ENCODE measurements at regions not wholly inside any gene's neighbourhood (a gene's known extent, or its start where the extent isn't known, plus 50 kb on each side); places are given as distances from the start of the nearest gene placed in this dataset.

- CTCF ChIA-PET: no interaction called here
- no peaks in the 10 kb centered on the region for H3K36me3 ChIP-seq (ENCODE audit: insufficient read depth, low read length)
- no peak for ATAC-seq (ENCODE audit: poor library complexity)
Measured at GRCh38 chr7:81638198-81638597, 131.6 kb downstream of the HGF start.

GRCh38 chr7:81637534-81637933 is 132.3 kb downstream of the HGF start:
- Mint-ChIP-seq H3K27me3 (no peaks in the 10 kb centered on the region), H3K4me3 (no peak overlapping the region), H3K27ac (no peak overlapping the region), H3K9me3 (no peaks in the 10 kb centered on the region), H3K36me3 (ENCODE audit: low read depth) (no peaks in the 10 kb centered on the region), H3K4me1 (ENCODE audit: low read depth) (no peaks in the 10 kb centered on the region)
- no peak for DNase-seq
- H3K36me3 ChIP-seq (ENCODE audit: insufficient read depth, low read length): no peaks in the 10 kb centered on the region
- ChIA-PET CTCF (no interaction called here), POLR2A (no interaction called here)
- H3K27me3 ChIP-seq (ENCODE audit: control insufficient read depth in 1 of 2, insufficient read depth in 2 of 2, low read length in 2 of 2): no peaks in the 10 kb centered on the region
- H3K4me1 ChIP-seq (ENCODE audit: insufficient read depth, low read length): no peaks in the 10 kb centered on the region
- intact Hi-C loops (cut with DNase I, micrococcal nuclease): no loop called here
- no peak overlapping the region for H3K27ac ChIP-seq (ENCODE audit: low read depth in 1 of 2, low read length in 2 of 2)
- H3K4me3 ChIP-seq (ENCODE audit: low read length): no peak overlapping the region
- H3K9me3 ChIP-seq (ENCODE audit: control insufficient read depth in 1 of 2, insufficient read depth in 1 of 2, low read length in 2 of 2): no peaks in the 10 kb centered on the region
- ATAC-seq (ENCODE audit: poor library complexity): no peak
- no peak for TF ChIP-seq CTCF (IDR thresholded peaks at IDR 0.05)

More at GRCh38 chr7:81638198-81638597, 131.6 kb downstream of the HGF start:
- no peak overlapping the region for H3K4me3 Mint-ChIP-seq
- H3K4me1 Mint-ChIP-seq (ENCODE audit: low read depth): no peaks in the 10 kb centered on the region
- H3K27ac ChIP-seq (ENCODE audit: low read depth in 1 of 2, low read length in 2 of 2): no peak overlapping the region
- no peak overlapping the region for H3K4me3 ChIP-seq (ENCODE audit: low read length)
- H3K9me3 Mint-ChIP-seq: no peaks in the 10 kb centered on the region
- H3K4me1 ChIP-seq (ENCODE audit: insufficient read depth, low read length): no peaks in the 10 kb centered on the region
- POLR2A ChIA-PET: no interaction called here
- intact Hi-C loops (cut with DNase I, micrococcal nuclease): no loop called here
- no peaks in the 10 kb centered on the region for H3K27me3 Mint-ChIP-seq
- no peaks in the 10 kb centered on the region for H3K9me3 ChIP-seq (ENCODE audit: control insufficient read depth in 1 of 2, insufficient read depth in 1 of 2, low read length in 2 of 2)
- H3K27ac Mint-ChIP-seq: no peak overlapping the region
- H3K27me3 ChIP-seq (ENCODE audit: control insufficient read depth in 1 of 2, insufficient read depth in 2 of 2, low read length in 2 of 2): no peaks in the 10 kb centered on the region
- no peaks in the 10 kb centered on the region for H3K36me3 Mint-ChIP-seq (ENCODE audit: low read depth)
- TF ChIP-seq CTCF (IDR thresholded peaks at IDR 0.05): no peak
- DNase-seq: no peak

DNA sequence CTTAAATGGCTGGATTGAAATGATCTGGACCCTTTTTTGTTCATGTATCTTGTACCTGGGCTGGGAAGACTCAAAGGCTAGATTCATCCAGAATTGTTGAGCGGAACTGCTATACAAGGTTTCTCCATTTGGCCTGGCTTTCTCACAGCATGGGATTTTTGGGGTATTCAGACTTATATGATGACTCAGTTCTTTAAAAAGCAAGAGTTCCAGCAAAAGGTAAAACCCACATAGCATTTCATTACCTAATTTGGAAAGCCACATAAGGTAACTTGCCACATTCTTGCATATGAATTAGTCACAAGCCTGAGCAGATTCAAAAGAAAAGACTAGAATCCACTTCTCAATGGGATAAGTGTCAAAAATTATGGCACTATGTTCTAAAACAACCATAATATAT is 137.4 kb downstream of the HGF start:
- H3K4me1 Mint-ChIP-seq (ENCODE audit: low read depth): no peaks in the 10 kb centered on the region
- no peaks in the 10 kb centered on the region for H3K27me3 ChIP-seq (ENCODE audit: control insufficient read depth in 1 of 2, insufficient read depth in 2 of 2, low read length in 2 of 2)
- peaks cover 2% of the 10 kb centered on the region for H3K9me3 Mint-ChIP-seq
- no peak overlapping the region for H3K4me3 ChIP-seq (ENCODE audit: low read length)
- intact Hi-C loops (cut with DNase I, micrococcal nuclease): no loop called here
- no peak overlapping the region for H3K4me3 Mint-ChIP-seq
- H3K36me3 ChIP-seq (ENCODE audit: insufficient read depth, low read length): no peaks in the 10 kb centered on the region
- H3K36me3 Mint-ChIP-seq (ENCODE audit: low read depth): no peaks in the 10 kb centered on the region
- H3K27ac Mint-ChIP-seq: no peak overlapping the region
- no peak for TF ChIP-seq CTCF (IDR thresholded peaks at IDR 0.05)
- CTCF ChIA-PET: no interaction called here
- ATAC-seq (ENCODE audit: poor library complexity): no peak
- DNase-seq: no peak
- H3K9me3 ChIP-seq (ENCODE audit: control insufficient read depth in 1 of 2, insufficient read depth in 1 of 2, low read length in 2 of 2): no peaks in the 10 kb centered on the region
- no peaks in the 10 kb centered on the region for H3K4me1 ChIP-seq (ENCODE audit: insufficient read depth, low read length)
- POLR2A ChIA-PET: no interaction called here
- H3K27ac ChIP-seq (ENCODE audit: low read depth in 1 of 2, low read length in 2 of 2): no peak overlapping the region
- no peaks in the 10 kb centered on the region for H3K27me3 Mint-ChIP-seq
